OCI-LY1 (cell line): ENCODE measurements at regions not wholly inside any gene's neighbourhood (a gene's known extent, or its start where the extent isn't known, plus 50 kb on each side); places are given as distances from the start of the nearest gene placed in this dataset.

Source experiments
- H2AFZ ChIP-seq: fragments of 200-600 bp; sonication (generic), shearing (Covaris generic); 2 replicates; pipeline ENCODE4 v1.6.0; 2014; ENCODE audit warnings: antibody characterized with exemption, mild to moderate bottlenecking, low read length
- H3F3A ChIP-seq: fragments of 200-600 bp; sonication (generic), shearing (Covaris generic); 2 replicates; pipeline ENCODE4 v1.6.0; 2014; ENCODE audit warnings: mild to moderate bottlenecking, antibody characterized with exemption, low read length, moderate library complexity; ENCODE audit not compliant: insufficient read depth
- H3K27ac ChIP-seq: fragments of 200-600 bp; sonication (generic); 2 replicates; pipeline ENCODE4 v1.5.1; 2014; ENCODE audit warnings: low read length, mixed run types, mild to moderate bottlenecking, low read depth; ENCODE audit not compliant: poor library complexity, severe bottlenecking
- H3K27me3 ChIP-seq: fragments of 200-600 bp; sonication (generic); 2 replicates; pipeline ENCODE4 v1.6.0; 2014; ENCODE audit warnings: antibody characterized with exemption, mild to moderate bottlenecking, low read length, moderate library complexity; ENCODE audit not compliant: insufficient read depth
- H3K36me3 ChIP-seq: fragments of 200-600 bp; sonication (generic); 2 replicates; pipeline ENCODE4 v1.6.1; 2014; ENCODE audit warnings: mild to moderate bottlenecking, antibody characterized with exemption, low read length, moderate library complexity, mixed read lengths; ENCODE audit not compliant: insufficient read depth
- H3K4me1 ChIP-seq: fragments of 200-600 bp; sonication (generic); 2 replicates; pipeline ENCODE4 v1.5.1; 2014; ENCODE audit warnings: mild to moderate bottlenecking, low read length, moderate library complexity; ENCODE audit not compliant: insufficient read depth, severe bottlenecking
- H3K4me2 ChIP-seq: fragments of 200-600 bp; sonication (generic), shearing (Covaris generic); 2 replicates; pipeline ENCODE4 v1.6.1; 2014; ENCODE audit warnings: low read length
- H3K4me3 ChIP-seq: fragments of 200-600 bp; sonication (generic); 2 replicates; pipeline ENCODE4 v1.5.1; 2014; ENCODE audit warnings: low read length, low read depth, mild to moderate bottlenecking, mixed read lengths; ENCODE audit not compliant: poor library complexity, severe bottlenecking
- H3K79me2 ChIP-seq: fragments of 200-600 bp; shearing (Covaris generic); 2 replicates; pipeline ENCODE4 v1.6.1; 2016; ENCODE audit warnings: mixed run types, low read length, mixed read lengths; ENCODE audit not compliant: insufficient read depth
- H3K9ac ChIP-seq: fragments of 200-600 bp; sonication (generic), shearing (Covaris generic); 2 replicates; pipeline ENCODE4 v1.6.1; 2014; ENCODE audit warnings: mild to moderate bottlenecking, low read length, mixed read lengths
- H3K9me2 ChIP-seq: fragments of 200-600 bp; sonication (generic), shearing (Covaris generic); 2 replicates; pipeline ENCODE4 v1.6.1; 2014; ENCODE audit warnings: low read depth, mild to moderate bottlenecking, low read length, mixed read lengths
- H3K9me3 ChIP-seq: fragments of 200-600 bp; shearing (Covaris generic); 2 replicates; pipeline ENCODE4 v1.6.1; 2014; ENCODE audit warnings: low read length, mixed read lengths
- H4K20me1 ChIP-seq: fragments of 200-600 bp; sonication (generic), shearing (Covaris generic); 2 replicates; pipeline ENCODE4 v1.6.0; 2016; ENCODE audit warnings: mild to moderate bottlenecking, low read length; ENCODE audit not compliant: insufficient read depth
- CTCF ChIP-seq: fragments of 200-600 bp; sonication (generic), shearing (Covaris generic); IDR thresholded peaks from 2 replicates; pipeline ENCODE4 v1.5.1; 2017; ENCODE audit warnings: mild to moderate bottlenecking, antibody characterized with exemption, low read length, moderate library complexity, mixed read lengths
- EZH2 ChIP-seq: fragments of 200-600 bp; sonication (generic), shearing (Covaris generic); IDR thresholded peaks from 2 replicates; pipeline ENCODE4 v1.8.0; 2017; ENCODE audit warnings: borderline replicate concordance, mixed run types, mild to moderate bottlenecking, antibody characterized with exemption, low read length, moderate library complexity, mixed read lengths

- Histone ChIP-seq H4K20me1 (no peaks in the 10 kb centered on the region), H3K36me3 (no peaks in the 10 kb centered on the region), H2AFZ (no peak overlapping the region), H3K27me3 (no peaks in the 10 kb centered on the region), H3K9me3 (no peaks in the 10 kb centered on the region), H3K4me3 (no peak overlapping the region), H3K4me1 (no peaks in the 10 kb centered on the region), H3F3A (no peaks in the 10 kb centered on the region), H3K9ac (no peak overlapping the region), H3K4me2 (no peak overlapping the region), H3K79me2 (no peaks in the 10 kb centered on the region), H3K9me2 (no peaks in the 10 kb centered on the region), H3K27ac (no peak overlapping the region)
- TF ChIP-seq EZH2 (no peak), CTCF (no peak)
Observed at GRCh38 chr4:120447774-120448173, 381.1 kb upstream of the MAD2L1 start.

- Histone ChIP-seq H3K27me3 (no peaks in the 10 kb centered on the region), H3K9ac (no peak overlapping the region), H3F3A (no peaks in the 10 kb centered on the region), H2AFZ (no peak overlapping the region), H3K27ac (no peak overlapping the region), H3K36me3 (no peaks in the 10 kb centered on the region), H3K9me2 (no peaks in the 10 kb centered on the region), H3K4me2 (no peak overlapping the region), H4K20me1 (no peaks in the 10 kb centered on the region), H3K9me3 (no peaks in the 10 kb centered on the region), H3K4me1 (no peaks in the 10 kb centered on the region), H3K4me3 (no peak overlapping the region), H3K79me2 (no peaks in the 10 kb centered on the region)
- TF ChIP-seq EZH2 (no peak), CTCF (no peak)
Observed at GRCh38 chr4:120446051-120446567, 379.5 kb upstream of the MAD2L1 start.

- H3K4me3 ChIP-seq, result no peak overlapping the region
- H3K79me2 ChIP-seq, result no peaks in the 10 kb centered on the region
- H3K9me2 ChIP-seq, result no peaks in the 10 kb centered on the region
- no peak overlapping the region for H3K9ac ChIP-seq
- no peaks in the 10 kb centered on the region for H3K27me3 ChIP-seq
- TF ChIP-seq EZH2 (no peak), CTCF (no peak)
- no peaks in the 10 kb centered on the region for H4K20me1 ChIP-seq
- H3K36me3 ChIP-seq, result no peaks in the 10 kb centered on the region
- H3K4me1 ChIP-seq, result no peaks in the 10 kb centered on the region
- H3F3A ChIP-seq, result no peaks in the 10 kb centered on the region
- H3K27ac ChIP-seq, result no peak overlapping the region
- H3K9me3 ChIP-seq, result no peaks in the 10 kb centered on the region
- H2AFZ ChIP-seq, result no peak overlapping the region
- H3K4me2 ChIP-seq, result no peak overlapping the region
Observed at GRCh38 chr4:120445186-120445585, 378.5 kb upstream of the MAD2L1 start.
